Endothelial cell of umbilical vein (primary cell): ENCODE measurements at regions not wholly inside any gene's neighbourhood (a gene's known extent, or its start where the extent isn't known, plus 50 kb on each side); places are given as distances from the start of the nearest gene placed in this dataset.

Experiments used
- BruUV-seq: library from RNA; stranded (reverse); fragments of 400-500 nt; replicated peaks from 2 replicates; lab custom pipeline; 2021; lab: Mats Ljungman, UMichigan
- CTCF ChIA-PET: fragments of 300-600, 350-600 bp; sonication (Branson Sonifier 250); formaldehyde crosslinking; loops from one replicate; lab custom pipeline; 2021; ENCODE audit warnings: antibody characterized with exemption, inconsistent platforms; lab: Charles Lee
- POLR2A ChIA-PET: fragments of 300-600, 350-600 bp; sonication (Branson Sonifier 250); formaldehyde crosslinking; loops from one replicate; lab custom pipeline; 2021; ENCODE audit warnings: antibody characterized with exemption, inconsistent platforms; lab: Charles Lee
- DNase-seq: peaks from one replicate; pipeline ENCODE4 v3.0.0-alpha.2; 2011; ENCODE audit warnings: low read depth, low spot score
- FAIRE-seq: peaks from 2 replicates; lab custom pipeline; 2011; peaks lifted over from hg19 to GRCh38; lab: Jason Lieb, UNC
- H2AFZ ChIP-seq: 2 replicates; pipeline ENCODE4 v1.6.0; 2012; ENCODE audit warnings: low read depth, low read length, control low read depth, inconsistent platforms
- H3K27ac ChIP-seq: 2 replicates; pipeline ENCODE4 v1.5.1; 2011; ENCODE audit warnings: low read depth, mild to moderate bottlenecking, control low read depth, low read length, moderate library complexity; ENCODE audit not compliant: insufficient read depth
- H3K27me3 ChIP-seq, 2 experiments: 2 replicates each; pipeline versions ENCODE4 v1.6.0 to v1.6.1; 2011; ENCODE audit warnings: low read length in 2 of 2, mixed read lengths in 1 of 2; ENCODE audit not compliant: control insufficient read depth in 2 of 2, insufficient read depth in 2 of 2
- H3K36me3 ChIP-seq, 2 experiments: 2 replicates in 1 of 2; 3 replicates in 1 of 2; pipeline ENCODE4 v1.5.1; 2011; ENCODE audit warnings: low read length in 2 of 2, mild to moderate bottlenecking in 1 of 2, moderate library complexity in 1 of 2; ENCODE audit not compliant: control insufficient read depth in 2 of 2, insufficient read depth in 2 of 2; ENCODE audit errors: extremely low read depth in 1 of 2
- H3K4me1 ChIP-seq: 3 replicates; pipeline ENCODE4 v1.5.1; 2011; ENCODE audit warnings: mild to moderate bottlenecking, low read length; ENCODE audit not compliant: control insufficient read depth, insufficient read depth; ENCODE audit errors: extremely low read depth
- H3K4me2 ChIP-seq: 2 replicates; pipeline ENCODE4 v1.6.1; 2011; ENCODE audit warnings: low read length, control low read depth, mixed read lengths; ENCODE audit not compliant: insufficient read depth
- H3K4me3 ChIP-seq, 3 experiments: fragments of 200-600 bp in 1 of 3; sonication (generic), shearing (Covaris generic) in 1 of 3; replicated peaks in 1 of 3; 2 replicates each; pipeline ENCODE4 v1.5.1; 2011 to 2016; ENCODE audit warnings: control low read depth in 3 of 3, low read length in 3 of 3, mild to moderate bottlenecking in 2 of 3, inconsistent platforms in 1 of 3, low read depth in 1 of 3, moderate library complexity in 1 of 3; ENCODE audit not compliant: insufficient read depth in 1 of 3
- H3K79me2 ChIP-seq: 2 replicates; pipeline ENCODE4 v1.6.0; 2012; ENCODE audit warnings: low read length, inconsistent platforms; ENCODE audit not compliant: control insufficient read depth, insufficient read depth
- H3K9ac ChIP-seq: replicated peaks from 2 replicates; pipeline ENCODE3; 2011; ENCODE audit warnings: low read length, control low read depth; ENCODE audit not compliant: insufficient read depth; ENCODE audit errors: extremely low read depth
- H3K9me1 ChIP-seq: replicated peaks from 3 replicates; pipeline ENCODE4 v1.6.0; 2011; ENCODE audit warnings: mild to moderate bottlenecking, low read length; ENCODE audit not compliant: control insufficient read depth, insufficient read depth; ENCODE audit errors: extremely low read depth
- H3K9me3 ChIP-seq: replicated peaks from 2 replicates; pipeline ENCODE4 v1.5.1; 2012; ENCODE audit warnings: low read length, inconsistent platforms; ENCODE audit not compliant: control insufficient read depth, insufficient read depth
- H4K20me1 ChIP-seq: replicated peaks from 2 replicates; pipeline ENCODE3; 2011; ENCODE audit warnings: mild to moderate bottlenecking, low read length; ENCODE audit not compliant: control insufficient read depth, insufficient read depth; ENCODE audit errors: extremely low read depth
- CTCF ChIP-seq, 2 donors: IDR thresholded peaks; 1 replicate in 1 of 2; 2 replicates in 1 of 2; pipeline ENCODE4 v1.5.1; 2011; ENCODE audit warnings: low read length in 2 of 2, mild to moderate bottlenecking in 2 of 2, moderate library complexity in 2 of 2, control low read depth in 1 of 2, inconsistent platforms in 1 of 2, low read depth in 1 of 2; ENCODE audit not compliant: insufficient read depth in 1 of 2; ENCODE audit errors: extremely low read depth in 1 of 2
- EZH2 ChIP-seq: IDR thresholded peaks from 2 replicates; pipeline ENCODE4 v1.6.1; 2012; ENCODE audit warnings: borderline replicate concordance, low read depth, mild to moderate bottlenecking, moderate library complexity, low read length, inconsistent platforms; ENCODE audit not compliant: severe bottlenecking
- FOS ChIP-seq: IDR thresholded peaks from 2 replicates; pipeline ENCODE4 v1.6.1; 2011; ENCODE audit warnings: mild to moderate bottlenecking, low read length, moderate library complexity, borderline replicate concordance; ENCODE audit not compliant: insufficient read depth
- GATA2 ChIP-seq: IDR thresholded peaks from 2 replicates; pipeline ENCODE4 v1.7.0; 2011; ENCODE audit warnings: low read depth, mild to moderate bottlenecking, moderate library complexity, mixed read lengths, low read length; ENCODE audit not compliant: insufficient read length, insufficient read depth
- JUN ChIP-seq: IDR thresholded peaks from 2 replicates; pipeline ENCODE4 v1.6.1; 2011; ENCODE audit warnings: borderline replicate concordance, low read depth; ENCODE audit not compliant: insufficient read length, insufficient read depth
- MAX ChIP-seq: IDR thresholded peaks from 2 replicates; pipeline ENCODE4 v1.6.1; 2011; ENCODE audit not compliant: insufficient read depth, insufficient read length
- MYC ChIP-seq: IDR thresholded peaks from one replicate; pipeline ENCODE4 v1.6.1; 2011; ENCODE audit warnings: mild to moderate bottlenecking, low read depth, low read length
- POLR2A ChIP-seq: IDR thresholded peaks from 2 replicates; pipeline ENCODE4 v1.6.1; 2012; ENCODE audit warnings: low read depth, mild to moderate bottlenecking, control low read depth, low read length
- POLR2AphosphoS5 ChIP-seq: IDR thresholded peaks from 2 replicates; pipeline ENCODE4 v1.6.1; 2012; ENCODE audit warnings: low read depth, mild to moderate bottlenecking, control low read depth, low read length, moderate library complexity; ENCODE audit not compliant: insufficient read depth
- dilution Hi-C: fragments of 300-500 bp; cut with MboI; formaldehyde crosslinking; loops from one replicate; pipeline ENCODE4 v1.15.0; 2019; ENCODE audit warnings: low sequenced_read_pairs; ENCODE audit not compliant: extremely low pct_ligation_motif_present
- intact Hi-C: fragments of 100-400 bp; cut with micrococcal nuclease; formaldehyde crosslinking; loops from one replicate; pipeline ENCODE4 v1.10.0; 2022

- Histone ChIP-seq H3K9me3 (no peaks in the 10 kb centered on the region), H3K36me3 (no peaks in the 10 kb centered on the region), H2AFZ (peak overlapping the region; percentile 66), H3K27me3 (no peaks in the 10 kb centered on the region), H3K9ac (no peak overlapping the region), H3K4me1 (peaks cover 8% of the 10 kb centered on the region), H4K20me1 (no peaks in the 10 kb centered on the region), H3K4me2 (peak overlapping the region; percentile 51), H3K79me2 (no peaks in the 10 kb centered on the region), H3K9me1 (no peaks in the 10 kb centered on the region), H3K27ac (no peak overlapping the region), H3K4me3 (no peak overlapping the region)
- BruUV-seq = no TSS peak
- intact Hi-C loops (no loop called here), dilution Hi-C loops (no loop called here)
- FAIRE-seq (no peak), DNase-seq (no peak)
- TF ChIP-seq JUN (no peak), MAX (no peak), POLR2AphosphoS5 (no peak), FOS (no peak), EZH2 (no peak), GATA2 (no peak), MYC (no peak), CTCF (IDR thresholded peaks at IDR 0.05; ENCODE audit: extremely low read depth in 1 of 2, insufficient read depth in 1 of 2, low read depth in 1 of 2, low read length in 2 of 2) (no peak), POLR2A (no peak)
- ChIA-PET POLR2A (no interaction called here), CTCF (interaction anchor here (1.3 kb wide), 1 partner anchor 8 kb away, joined by 3 read pairs; no protein-coding TSS in a partner anchor)
Observed at GRCh38 chr3:148070041-148070440, 627.7 kb upstream of the AGTR1 start.
